ENCODE measurements at regions not wholly inside any gene's neighbourhood (a gene's known extent, or its start where the extent isn't known, plus 50 kb on each side); places are given as distances from the start of the nearest gene placed in this dataset.

GRCh38 chr4:26139310-26139924 lies 181.4 kb upstream of the RBPJ start:
- DNase-seq (ENCODE audit: low read depth) = no peak

DNA sequence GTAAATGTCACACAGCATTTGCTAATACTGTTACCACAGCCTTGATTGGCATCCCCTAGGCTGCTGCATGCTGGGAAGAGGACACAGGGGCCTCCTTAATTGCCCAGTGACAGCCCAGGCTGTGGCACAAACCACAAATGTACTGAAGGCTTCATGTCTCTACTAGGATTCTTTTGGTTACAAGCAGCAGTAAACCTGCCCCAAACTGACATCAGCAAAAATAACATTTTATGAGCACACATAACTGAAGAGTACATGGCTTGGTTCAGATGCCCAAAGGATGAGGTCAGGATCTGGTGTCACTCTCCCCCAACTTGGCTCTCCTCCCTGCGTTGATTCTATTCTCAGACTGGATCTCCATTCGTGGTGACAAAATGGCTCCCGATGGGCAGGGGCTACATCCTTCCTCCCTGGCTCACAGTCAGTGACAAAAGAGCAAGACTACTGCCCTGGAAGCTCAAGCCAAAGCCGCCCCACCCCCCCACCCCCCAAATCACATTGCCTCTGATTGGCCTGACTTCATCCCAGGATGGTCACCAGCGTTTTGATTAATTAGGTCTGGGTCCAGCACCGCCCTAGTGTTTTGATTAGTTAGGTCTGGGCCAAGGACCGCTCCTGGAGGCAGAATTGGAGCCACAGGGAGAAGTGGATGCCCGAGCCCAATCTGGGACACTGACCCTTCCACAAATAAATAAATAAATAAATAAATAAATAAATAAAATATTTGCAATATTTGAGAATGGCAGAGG lies 180.5 kb upstream of the RBPJ start:
- DNase-seq (ENCODE audit: low read depth) = peak; percentile 22

DNA sequence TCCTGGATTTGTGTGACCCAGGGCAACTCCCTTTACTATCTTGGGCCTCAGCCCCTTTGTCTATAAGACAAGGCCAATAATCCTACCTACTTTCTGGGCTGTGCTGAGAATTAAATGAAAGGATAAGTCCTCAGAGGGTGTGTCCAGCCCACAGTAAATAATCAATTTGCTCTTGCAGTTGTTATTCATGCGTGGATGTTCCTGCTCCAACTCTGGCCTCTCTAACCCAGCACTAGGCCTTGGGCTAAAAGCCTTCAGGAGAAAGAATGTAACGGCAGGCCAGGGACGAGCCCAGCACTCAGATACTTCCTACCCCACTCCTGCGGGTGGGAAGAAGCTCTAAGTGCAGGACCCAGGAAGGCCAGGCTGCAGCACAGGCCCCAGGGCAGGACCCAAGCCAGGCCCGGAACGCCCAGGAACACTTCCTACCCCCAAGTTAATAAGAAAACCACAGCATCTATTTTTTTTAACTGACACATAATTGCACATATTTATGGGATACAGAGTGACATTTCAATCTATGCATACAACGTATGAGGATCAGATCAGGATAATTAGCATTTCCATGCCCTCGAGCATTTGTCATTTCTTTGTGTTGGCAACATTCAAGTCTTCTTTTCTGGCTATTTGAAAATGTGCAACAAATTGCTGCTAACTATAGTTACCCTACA lies 179.6 kb upstream of the RBPJ start:
- no peak for DNase-seq (ENCODE audit: low read depth)

GRCh38 chr4:26141911-26142638 lies 178.7 kb upstream of the RBPJ start:
- DNase-seq (ENCODE audit: low read depth) = peak; percentile 13

- DNase-seq (ENCODE audit: low read depth) = no peak
Measured at GRCh38 chr4:26144526-26145155, 176.2 kb upstream of the RBPJ start.

GRCh38 chr4:26145212-26145611 lies 175.6 kb upstream of the RBPJ start:
- DNase-seq (ENCODE audit: low read depth) = no peak

- no peak for DNase-seq (ENCODE audit: low read depth)
Measured at GRCh38 chr4:26148927-26149326, 171.9 kb upstream of the RBPJ start.

DNA sequence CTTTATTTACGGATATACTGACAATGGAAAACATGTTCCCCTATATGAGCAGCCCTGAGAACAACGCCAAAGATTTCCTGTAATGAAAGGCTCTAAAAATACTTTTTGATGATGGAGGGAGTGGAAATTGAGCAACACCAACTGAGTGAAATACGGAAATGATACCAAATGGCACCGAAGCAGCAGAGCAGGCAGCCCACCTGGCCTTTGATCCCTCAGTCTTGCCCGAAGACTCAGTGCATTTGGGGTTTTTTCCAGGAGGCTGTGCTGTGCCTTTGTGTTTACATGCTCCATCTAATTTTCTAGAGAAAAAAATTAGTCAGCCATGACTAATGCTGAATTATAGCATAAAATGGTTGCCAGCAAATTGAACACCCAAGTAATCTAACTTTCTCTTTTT lies 169.9 kb upstream of the RBPJ start:
- peak; percentile 31 for DNase-seq (ENCODE audit: low read depth)

DNA sequence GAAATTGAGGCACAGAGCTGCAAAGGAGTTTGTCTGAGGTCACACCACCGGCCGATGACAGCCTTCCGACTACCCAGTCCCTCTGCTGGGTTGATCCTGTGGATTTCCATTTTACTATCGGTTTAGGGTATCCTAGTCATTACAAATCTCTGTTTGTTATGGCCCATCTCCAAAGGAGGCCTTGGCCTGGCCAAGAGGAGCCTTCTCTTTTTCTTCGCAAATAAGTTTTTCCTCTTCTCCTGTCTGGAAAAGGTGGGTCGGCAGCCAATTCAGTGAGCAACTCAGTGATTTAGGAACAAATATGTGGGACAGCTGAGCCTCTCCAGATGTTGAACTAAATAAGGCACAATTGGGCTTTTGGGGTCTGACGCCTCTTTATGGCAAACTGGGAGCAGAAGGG lies 169.2 kb upstream of the RBPJ start:
- no peak for DNase-seq (ENCODE audit: low read depth)

DNA sequence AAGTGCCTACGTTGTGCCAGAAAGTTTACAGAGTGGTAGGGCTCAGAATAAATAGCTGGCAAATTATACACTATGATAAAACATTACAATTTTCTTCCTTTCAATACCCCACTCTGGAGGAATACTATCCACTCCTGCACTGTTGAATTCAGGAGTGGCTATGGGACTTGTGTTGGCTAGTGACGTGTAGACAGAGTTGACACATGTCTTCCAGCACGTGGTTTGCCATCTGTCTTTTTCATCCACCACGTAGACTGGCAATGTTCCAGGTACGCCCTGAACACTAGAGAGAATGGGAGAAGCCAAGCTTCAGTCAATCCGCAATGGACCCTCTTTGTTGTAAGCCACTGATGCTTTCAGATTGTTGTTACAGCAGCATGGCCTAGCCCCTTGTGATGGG lies 168.8 kb upstream of the RBPJ start:
- DNase-seq (ENCODE audit: low read depth) = no peak

DNA sequence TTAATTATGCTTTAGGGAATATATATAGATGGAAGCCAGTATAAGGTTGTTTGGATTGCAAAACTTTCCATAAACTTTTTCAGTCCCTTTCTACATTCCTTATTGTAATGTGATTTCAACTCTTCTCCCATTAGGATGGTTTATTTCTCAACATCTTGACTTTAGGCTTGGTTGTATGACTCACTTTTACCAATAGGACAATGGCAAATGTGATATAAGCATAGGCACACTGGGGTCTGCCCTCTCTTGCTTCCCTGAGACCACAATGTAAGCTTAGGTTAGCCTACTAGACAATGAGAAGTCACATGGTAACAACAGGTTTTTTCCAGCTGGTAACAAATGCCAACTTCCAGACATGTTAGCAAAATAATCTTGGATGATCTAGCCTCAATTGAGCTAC lies 163.3 kb upstream of the RBPJ start:
- DNase-seq (ENCODE audit: low read depth) = no peak

DNA sequence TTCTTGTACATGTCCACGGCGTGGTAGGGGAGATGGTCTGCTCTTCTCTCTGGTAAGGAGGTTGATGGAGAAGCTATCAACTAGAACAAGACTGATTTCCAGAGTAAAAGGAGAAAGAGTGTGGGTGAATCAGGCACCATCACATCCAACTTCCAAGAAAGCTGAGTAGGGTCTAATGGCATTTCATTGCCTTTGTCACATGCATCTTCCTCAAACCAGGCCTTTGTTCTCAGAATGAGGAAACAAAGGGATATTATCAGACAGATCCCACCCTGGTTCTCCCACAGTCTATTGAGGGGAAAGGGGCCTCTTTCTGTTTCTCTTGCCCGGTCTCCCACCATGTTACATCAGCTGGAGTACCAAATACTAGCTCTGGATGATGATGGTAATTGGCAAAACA lies 160.2 kb upstream of the RBPJ start:
- DNase-seq (ENCODE audit: low read depth) = no peak

GRCh38 chr4:26161030-26161824 lies 159.6 kb upstream of the RBPJ start:
- DNase-seq (ENCODE audit: low read depth) = no peak

DNA sequence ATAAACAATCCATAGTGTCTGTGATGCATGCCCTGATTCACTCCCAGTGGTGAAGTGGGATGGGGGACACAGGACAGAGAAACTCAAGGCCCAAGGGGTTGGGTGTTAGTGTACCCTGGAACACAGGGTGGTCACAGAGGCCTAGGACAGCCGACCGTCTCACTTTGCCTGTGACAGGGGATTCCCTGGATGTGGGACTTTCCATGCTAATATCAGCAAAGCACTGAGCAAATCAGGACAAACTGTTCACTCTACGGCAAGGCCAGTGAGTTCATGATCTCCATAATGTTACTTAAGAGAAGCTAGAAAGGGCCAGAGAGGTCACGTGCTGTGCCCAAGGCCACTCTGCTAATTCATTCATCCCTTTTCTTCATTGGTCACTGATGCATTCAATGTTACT lies 158.7 kb upstream of the RBPJ start:
- no peak for DNase-seq (ENCODE audit: low read depth)

DNA sequence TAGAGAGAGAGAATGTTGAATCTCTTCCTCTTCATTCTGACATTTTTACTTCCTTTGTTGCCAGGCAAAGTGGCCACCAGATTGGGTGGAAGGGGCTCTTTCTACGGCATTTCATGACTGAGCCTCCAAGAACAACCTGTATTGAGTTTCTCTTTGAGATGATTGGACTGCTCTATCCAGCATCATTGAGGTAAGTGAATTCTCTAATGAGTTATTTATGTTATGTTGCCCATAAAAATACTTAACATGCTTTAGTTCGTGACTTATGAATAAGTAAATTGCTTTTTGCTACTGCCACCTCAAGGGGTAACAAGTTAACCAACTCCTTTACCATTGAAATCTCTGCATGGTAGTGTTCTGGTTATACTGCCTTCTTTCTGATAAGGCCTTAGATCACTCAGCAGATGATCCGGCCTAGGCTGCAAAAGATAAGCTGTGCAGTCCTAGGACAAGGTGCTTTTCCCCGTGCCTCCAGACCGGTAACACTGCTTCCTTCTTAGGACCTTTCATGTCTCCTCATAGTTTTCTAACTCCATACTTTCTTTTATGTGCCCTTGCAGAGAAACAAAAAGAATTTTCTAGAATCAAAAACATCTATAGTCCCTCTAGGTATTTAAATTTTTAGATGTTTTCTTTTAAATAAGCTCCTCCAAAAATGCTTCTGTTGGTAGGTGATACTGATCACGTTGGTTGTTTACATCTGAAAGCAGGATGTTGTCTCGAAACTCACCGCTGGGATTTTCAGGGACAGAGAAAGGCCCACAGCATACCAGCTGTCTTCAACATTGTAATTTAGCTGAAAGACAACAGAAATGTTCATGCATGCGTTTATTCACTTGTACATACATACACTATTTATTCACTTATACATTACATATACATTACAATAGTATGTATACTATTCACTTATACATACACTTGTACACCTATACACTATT lies 157.1 kb upstream of the RBPJ start:
- no peak for DNase-seq (ENCODE audit: low read depth)

- DNase-seq (ENCODE audit: low read depth) = no peak
Measured at GRCh38 chr4:26171501-26171900, 149.3 kb upstream of the RBPJ start.

GRCh38 chr4:26171941-26172340 lies 148.9 kb upstream of the RBPJ start:
- no peak for DNase-seq (ENCODE audit: low read depth)

DNA sequence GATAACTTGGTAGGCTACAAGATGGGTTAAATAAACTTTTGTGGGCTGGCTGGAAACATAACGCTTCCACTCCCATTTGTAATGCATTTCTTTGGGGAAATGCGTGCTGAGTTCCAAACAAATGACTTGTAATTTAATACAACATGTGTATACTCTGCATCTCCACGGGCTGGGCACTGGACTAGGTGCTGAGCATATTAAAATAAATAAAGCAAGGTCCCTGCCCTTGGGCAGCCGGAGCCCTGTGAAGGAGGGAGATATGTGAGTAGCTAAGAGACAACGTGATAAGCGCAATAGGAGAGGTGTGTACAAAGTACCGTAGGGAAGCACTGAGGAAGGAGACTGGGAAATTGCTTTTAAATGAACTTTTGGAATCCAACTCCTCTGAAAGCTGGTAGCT lies 147.2 kb upstream of the RBPJ start:
- no peak for DNase-seq (ENCODE audit: low read depth)

- DNase-seq (ENCODE audit: low read depth) = no peak
Measured at GRCh38 chr4:26174027-26174426, 146.8 kb upstream of the RBPJ start.

Measured in HS-5 (cell line).